AG04449 (cell line): ENCODE measurements at regions not wholly inside any gene's neighbourhood (a gene's known extent, or its start where the extent isn't known, plus 50 kb on each side); places are given as distances from the start of the nearest gene placed in this dataset.
"Not testable (repeated sequence)": the region's sequence is repeated elsewhere in the genome, so short reads cannot be mapped to it uniquely, and the experiment has no call there.

ENCODE experiments used
- CTCF ChIA-PET: fragments of 350-600 bp; formaldehyde crosslinking; extraction: SDS; loops from one replicate; lab custom pipeline; 2021; ENCODE audit warnings: antibody characterized with exemption; lab: Yijun Ruan, JAX
- POLR2A ChIA-PET: fragments of 400-600, 350-600 bp; formaldehyde crosslinking; extraction: SDS; loops from one replicate; lab custom pipeline; 2020; ENCODE audit warnings: antibody characterized with exemption, inconsistent platforms; lab: Yijun Ruan, JAX
- DNase-seq: peaks from one replicate; pipeline ENCODE4 v3.0.0-alpha.2; 2010; ENCODE audit warnings: low read depth, low spot score
- H3K4me3 ChIP-seq: 2 replicates; pipeline ENCODE4 v1.5.1; 2011; ENCODE audit warnings: low read depth, mild to moderate bottlenecking, control low read depth, low read length
- TF ChIP-seq, protein P1 (sequence below): IDR thresholded peaks from one replicate; pipeline ENCODE4 v1.5.1; 2011; ENCODE audit warnings: mild to moderate bottlenecking, moderate library complexity, low read length, control low read depth, inconsistent platforms; ENCODE audit not compliant: insufficient read depth; ENCODE audit errors: missing control alignments

GRCh38 chr7:29627631-29628030, 64.0 kb downstream of the PRR15 start:
- no peak overlapping the region for H3K4me3 ChIP-seq
- CTCF ChIA-PET: interaction anchor here (1.9 to 2.2 kb wide), 2 partner anchors 8 to 11 kb away, joined by 8 to 10 read pairs; no protein-coding TSS in a partner anchor
- POLR2A ChIA-PET: no interaction called here
- TF ChIP-seq, protein P1, sequence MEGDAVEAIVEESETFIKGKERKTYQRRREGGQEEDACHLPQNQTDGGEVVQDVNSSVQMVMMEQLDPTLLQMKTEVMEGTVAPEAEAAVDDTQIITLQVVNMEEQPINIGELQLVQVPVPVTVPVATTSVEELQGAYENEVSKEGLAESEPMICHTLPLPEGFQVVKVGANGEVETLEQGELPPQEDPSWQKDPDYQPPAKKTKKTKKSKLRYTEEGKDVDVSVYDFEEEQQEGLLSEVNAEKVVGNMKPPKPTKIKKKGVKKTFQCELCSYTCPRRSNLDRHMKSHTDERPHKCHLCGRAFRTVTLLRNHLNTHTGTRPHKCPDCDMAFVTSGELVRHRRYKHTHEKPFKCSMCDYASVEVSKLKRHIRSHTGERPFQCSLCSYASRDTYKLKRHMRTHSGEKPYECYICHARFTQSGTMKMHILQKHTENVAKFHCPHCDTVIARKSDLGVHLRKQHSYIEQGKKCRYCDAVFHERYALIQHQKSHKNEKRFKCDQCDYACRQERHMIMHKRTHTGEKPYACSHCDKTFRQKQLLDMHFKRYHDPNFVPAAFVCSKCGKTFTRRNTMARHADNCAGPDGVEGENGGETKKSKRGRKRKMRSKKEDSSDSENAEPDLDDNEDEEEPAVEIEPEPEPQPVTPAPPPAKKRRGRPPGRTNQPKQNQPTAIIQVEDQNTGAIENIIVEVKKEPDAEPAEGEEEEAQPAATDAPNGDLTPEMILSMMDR: no peak
- no peak for DNase-seq

- POLR2A ChIA-PET: no interaction called here
Observed at GRCh38 chr7:29629507-29629906, 65.9 kb downstream of the PRR15 start.

DNA sequence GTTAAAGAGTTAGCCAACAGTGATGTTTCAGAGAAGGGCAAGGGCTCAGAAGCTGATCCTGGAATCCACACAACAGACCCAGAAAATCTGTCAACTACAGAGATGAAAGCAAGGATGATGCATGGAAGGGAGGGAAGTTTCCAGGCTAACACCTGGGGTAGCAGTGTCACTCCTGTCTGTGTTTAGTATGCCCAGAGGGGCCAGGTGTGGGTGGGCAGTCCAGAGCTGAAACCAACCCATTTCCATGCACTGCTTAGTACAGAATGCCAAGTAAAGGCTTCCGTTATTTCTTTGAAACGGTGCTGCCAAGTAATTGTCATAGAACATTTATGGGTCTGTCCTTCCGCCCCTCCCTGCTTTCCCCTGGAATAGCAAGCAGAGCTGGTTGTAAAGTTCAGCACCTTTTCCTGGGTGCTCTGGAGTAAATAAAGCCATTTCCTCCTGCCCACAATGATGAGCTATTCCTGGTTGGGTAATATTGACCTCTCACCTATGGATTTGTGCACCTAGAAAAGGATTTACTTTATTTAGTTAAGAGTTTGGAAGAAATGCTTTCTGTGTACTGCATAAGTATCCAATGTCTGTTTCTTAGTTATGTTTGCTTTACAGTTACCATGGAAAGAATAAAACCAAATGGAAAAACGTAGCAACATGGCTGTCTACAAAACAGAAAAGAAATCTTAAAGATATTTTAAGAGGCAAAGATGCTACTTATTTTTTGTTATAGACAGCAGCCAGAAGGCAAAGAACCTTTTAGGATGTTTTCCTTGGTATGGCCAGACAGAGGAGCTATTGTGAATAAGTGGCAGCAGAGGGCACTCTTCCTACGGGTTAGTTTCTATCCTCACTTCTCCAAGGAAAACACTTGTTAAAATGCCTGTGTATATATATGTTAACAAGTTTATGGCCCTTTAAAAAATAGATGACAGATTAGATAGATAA, 71.7 kb downstream of the PRR15 start:
- H3K4me3 ChIP-seq, DNase-seq, POLR2A ChIA-PET: not testable (repeated sequence)
- CTCF ChIA-PET: interaction anchor here (1.5 to 6.5 kb wide), 8 partner anchors 8 to 439 kb away, joined by 4 to 54 read pairs (median 9); no protein-coding TSS in a partner anchor
- TF ChIP-seq, protein P1: peak; percentile 36

More at GRCh38 chr7:29629507-29629906, 65.9 kb downstream of the PRR15 start:
- TF ChIP-seq, protein P1: no peak
- H3K4me3 ChIP-seq: no peak overlapping the region
- CTCF ChIA-PET: no interaction called here
- no peak for DNase-seq

- TF ChIP-seq, protein P1: no peak
- DNase-seq: no peak
- no peak overlapping the region for H3K4me3 ChIP-seq
- ChIA-PET CTCF (interaction anchor here (1.7 to 6.5 kb wide), 7 partner anchors 9 to 438 kb away, joined by 6 to 54 read pairs (median 9); no protein-coding TSS in a partner anchor), POLR2A (no interaction called here)
Observed at GRCh38 chr7:29636009-29636351, 72.3 kb downstream of the PRR15 start.

- no peak overlapping the region for H3K4me3 ChIP-seq
- TF ChIP-seq, protein P1: no peak
- CTCF ChIA-PET: interaction anchor here (2.6 to 6.5 kb wide), 3 partner anchors 10 to 284 kb away, joined by 10 to 54 read pairs (median 26); no protein-coding TSS in a partner anchor
- no peak for DNase-seq
- POLR2A ChIA-PET: no interaction called here
Observed at GRCh38 chr7:29637374-29637773, 73.7 kb downstream of the PRR15 start.

DNA sequence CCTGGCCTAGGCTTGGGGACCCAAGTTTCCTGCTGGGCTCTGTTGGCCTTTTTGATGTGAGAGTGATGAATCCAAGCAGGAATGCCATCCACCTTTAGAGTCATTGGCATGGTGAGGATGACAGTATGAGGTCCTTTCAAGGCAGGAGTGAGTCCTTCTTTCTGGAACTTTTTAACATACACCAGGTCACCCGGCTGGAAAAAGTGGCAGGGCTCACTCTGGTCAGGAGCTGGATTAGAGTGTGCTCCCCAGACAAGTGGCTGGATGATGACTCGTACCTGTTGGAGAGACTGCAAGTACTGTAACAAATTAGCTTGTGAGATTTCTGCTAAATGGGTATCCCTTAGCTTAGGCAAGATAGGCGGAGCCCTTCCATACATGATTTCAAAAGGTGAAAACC, 75.2 kb downstream of the PRR15 start:
- H3K4me3 ChIP-seq, POLR2A ChIA-PET, DNase-seq: not testable (repeated sequence)
- CTCF ChIA-PET: interaction anchor here (1.6 to 2.2 kb wide), 2 partner anchors 12 to 282 kb away, joined by 4 to 8 read pairs; no protein-coding TSS in a partner anchor
